Natural killer cell (primary cell): ENCODE measurements at regions not wholly inside any gene's neighbourhood (a gene's known extent, or its start where the extent isn't known, plus 50 kb on each side); places are given as distances from the start of the nearest gene placed in this dataset.

ENCODE experiments used
- ATAC-seq, 3 donors: fragments of 150-1000 bp in 2 of 3; fragments of 200-7000 bp in 1 of 3; cut with Tn5 transposase; 1 replicate in 1 of 3; 2 replicates in 2 of 3; pipeline ENCODE4 v1.10.0; 2021; ENCODE audit warnings: mild to moderate bottlenecking in 2 of 3, moderate library complexity in 2 of 3
- DNase-seq, 2 donors: peaks; one replicate each; pipeline versions ENCODE4 v3.0.0 to v3.0.0-alpha.2; 2013 to 2021; ENCODE audit warnings: mixed read lengths in 1 of 2
- H3K27ac ChIP-seq: one replicate; pipeline ENCODE4 v1.5.1; 2013; ENCODE audit warnings: mild to moderate bottlenecking, low read length
- H3K27me3 ChIP-seq: one replicate; pipeline ENCODE4 v1.6.1; 2013; ENCODE audit warnings: low read length; ENCODE audit not compliant: control insufficient read depth, insufficient read depth
- H3K36me3 ChIP-seq: one replicate; pipeline ENCODE4 v1.6.1; 2013; ENCODE audit warnings: low read length; ENCODE audit not compliant: control insufficient read depth, insufficient read depth
- H3K4me1 ChIP-seq: one replicate; pipeline ENCODE4 v1.6.1; 2013; ENCODE audit warnings: low read length; ENCODE audit not compliant: control insufficient read depth, insufficient read depth
- H3K4me3 ChIP-seq: one replicate; pipeline ENCODE4 v1.5.1; 2013; ENCODE audit warnings: low read length
- H3K9me3 ChIP-seq: one replicate; pipeline ENCODE4 v1.6.1; 2013; ENCODE audit warnings: low read length; ENCODE audit not compliant: control insufficient read depth, insufficient read depth
- H3K27ac Mint-ChIP-seq, 2 donors: one replicate each; pipeline ENCODE4 v1.8.0; 2022; ENCODE audit warnings: mild to moderate bottlenecking in 2 of 2, mixed read lengths in 2 of 2, moderate library complexity in 1 of 2
- H3K27me3 Mint-ChIP-seq, 2 donors: one replicate each; pipeline ENCODE4 v1.8.0; 2022; ENCODE audit warnings: low read depth in 2 of 2, mixed read lengths in 2 of 2
- H3K36me3 Mint-ChIP-seq: one replicate; pipeline ENCODE4 v1.8.0; 2022; ENCODE audit warnings: mixed read lengths
- H3K4me1 Mint-ChIP-seq, 2 donors: one replicate each; pipeline ENCODE4 v1.8.0; 2022; ENCODE audit warnings: mixed read lengths in 2 of 2
- H3K4me3 Mint-ChIP-seq: one replicate; pipeline ENCODE4 v1.8.0; 2022; ENCODE audit warnings: mild to moderate bottlenecking, moderate library complexity, mixed read lengths
- H3K9me3 Mint-ChIP-seq, 2 donors: one replicate each; pipeline ENCODE4 v1.8.0; 2022; ENCODE audit warnings: mixed read lengths in 2 of 2
- CTCF ChIP-seq: fragments of 200-600 bp; IDR thresholded peaks from one replicate; pipeline ENCODE4 v1.8.0; 2022; ENCODE audit warnings: antibody characterized with exemption
- WGBS: methylation state at CpG from one replicate; pipeline ENCODE4 v1.1.7; 2013; ENCODE audit warnings: missing lambda C conversion rate; ENCODE audit not compliant: insufficient coverage; 5-methylcytosine and 5-hydroxymethylcytosine counted together
- intact Hi-C: fragments of 100-400 bp; cut with micrococcal nuclease; formaldehyde crosslinking; loops from one replicate; pipeline ENCODE4 v1.14.2; 2022

GRCh38 chr3:48088056-48088748 lies 72.0 kb upstream of the MAP4 start:
- H3K4me3 ChIP-seq: peak overlapping the region; percentile 63
- under 1% methylated on average over 40 of the region's 40 CpGs for WGBS
- no peak for TF ChIP-seq CTCF
- no peaks in the 10 kb centered on the region for H3K36me3 Mint-ChIP-seq
- no peaks in the 10 kb centered on the region for H3K9me3 Mint-ChIP-seq
- intact Hi-C loops: no loop called here
- peak overlapping the region; percentile 22 for H3K27ac ChIP-seq
- ATAC-seq: peak; percentile 3 to 13 (median 6)
- H3K27me3 Mint-ChIP-seq: no peaks in the 10 kb centered on the region
- no peak for DNase-seq
- H3K9me3 ChIP-seq: no peaks in the 10 kb centered on the region
- no peaks in the 10 kb centered on the region for H3K36me3 ChIP-seq
- H3K4me3 Mint-ChIP-seq: peak overlapping the region; percentile 94
- H3K4me1 Mint-ChIP-seq: peaks cover 23 to 25% of the 10 kb centered on the region in 2 donors
- peak overlapping the region; percentile 94 to 96 for H3K27ac Mint-ChIP-seq
- peaks cover 19% of the 10 kb centered on the region for H3K4me1 ChIP-seq
- H3K27me3 ChIP-seq: no peaks in the 10 kb centered on the region

GRCh38 chr3:48086705-48087104 lies 70.5 kb upstream of the MAP4 start:
- no peak overlapping the region for H3K27ac ChIP-seq
- intact Hi-C loops: no loop called here
- Mint-ChIP-seq H3K27ac (peak overlapping the region; percentile 94 to 96), H3K27me3 (no peaks in the 10 kb centered on the region), H3K4me1 (peaks cover 23 to 25% of the 10 kb centered on the region in 2 donors), H3K36me3 (no peaks in the 10 kb centered on the region), H3K9me3 (no peaks in the 10 kb centered on the region), H3K4me3 (peak overlapping the region; percentile 94)
- TF ChIP-seq CTCF: no peak
- no peak overlapping the region for H3K4me3 ChIP-seq
- no peaks in the 10 kb centered on the region for H3K27me3 ChIP-seq
- peaks cover 19% of the 10 kb centered on the region for H3K4me1 ChIP-seq
- H3K9me3 ChIP-seq: no peaks in the 10 kb centered on the region
- DNase-seq: no peak
- ATAC-seq: no peak
- H3K36me3 ChIP-seq: no peaks in the 10 kb centered on the region

- ATAC-seq (no peak), DNase-seq (no peak)
- Histone ChIP-seq H3K36me3 (no peaks in the 10 kb centered on the region), H3K4me3 (no peak overlapping the region), H3K27ac (no peak overlapping the region), H3K27me3 (no peaks in the 10 kb centered on the region), H3K4me1 (peaks cover 19% of the 10 kb centered on the region), H3K9me3 (no peaks in the 10 kb centered on the region)
- Mint-ChIP-seq H3K27me3 (no peaks in the 10 kb centered on the region), H3K36me3 (no peaks in the 10 kb centered on the region), H3K4me1 (peaks cover 23 to 25% of the 10 kb centered on the region in 2 donors), H3K27ac (no peak overlapping the region), H3K9me3 (no peaks in the 10 kb centered on the region), H3K4me3 (peak overlapping the region; percentile 49)
- intact Hi-C loops: no loop called here
- no peak for TF ChIP-seq CTCF
- 83% methylated on average over 1 of the region's 1 CpG for WGBS
Measured at GRCh38 chr3:48084929-48085328, 68.7 kb upstream of the MAP4 start.

- no peaks in the 10 kb centered on the region for H3K27me3 Mint-ChIP-seq
- H3K4me1 Mint-ChIP-seq: peaks cover 22 to 23% of the 10 kb centered on the region in 2 donors
- Histone ChIP-seq H3K9me3 (no peaks in the 10 kb centered on the region), H3K36me3 (no peaks in the 10 kb centered on the region), H3K27me3 (no peaks in the 10 kb centered on the region), H3K27ac (no peak overlapping the region), H3K4me1 (peaks cover 13% of the 10 kb centered on the region), H3K4me3 (no peak overlapping the region)
- intact Hi-C loops: no loop called here
- H3K27ac Mint-ChIP-seq: no peak overlapping the region
- no peak for DNase-seq
- H3K9me3 Mint-ChIP-seq: no peaks in the 10 kb centered on the region
- no CpG with 5 or more reads among the region's 2 CpGs for WGBS
- ATAC-seq: no peak
- no peak for TF ChIP-seq CTCF
- no peak overlapping the region for H3K4me3 Mint-ChIP-seq
- no peaks in the 10 kb centered on the region for H3K36me3 Mint-ChIP-seq
Measured at GRCh38 chr3:48084170-48084569, 68.0 kb upstream of the MAP4 start.
